ENCODE measurements at regions not wholly inside any gene's neighbourhood (a gene's known extent, or its start where the extent isn't known, plus 50 kb on each side); places are given as distances from the start of the nearest gene placed in this dataset.
"Not testable (repeated sequence)": the region's sequence is repeated elsewhere in the genome, so short reads cannot be mapped to it uniquely, and the experiment has no call there.

GRCh38 chr6:132198040-132198439 is 203.2 kb downstream of the MOXD1 start:
- DNase-seq = no peak

GRCh38 chr6:132194529-132194928 is 206.7 kb downstream of the MOXD1 start:
- no peak for DNase-seq

GRCh38 chr6:132192631-132193030 is 208.6 kb downstream of the MOXD1 start:
- DNase-seq = no peak

GRCh38 chr6:132190815-132191175 is 210.5 kb downstream of the MOXD1 start:
- no peak for DNase-seq

- DNase-seq = no peak
Observed at GRCh38 chr6:132190097-132190814, 211.0 kb downstream of the MOXD1 start.

- no peak for DNase-seq
Observed at GRCh38 chr6:132188556-132189264, 212.6 kb downstream of the MOXD1 start.

GRCh38 chr6:132187816-132188215 is 213.5 kb downstream of the MOXD1 start:
- no peak for DNase-seq

GRCh38 chr6:132184966-132185365 is 216.3 kb downstream of the MOXD1 start:
- not testable (repeated sequence) for DNase-seq

- DNase-seq = no peak
Observed at GRCh38 chr6:132179955-132180354, 221.3 kb downstream of the MOXD1 start.

GRCh38 chr6:132174919-132175318 is 223.7 kb upstream of the CCN2 start:
- no peak for DNase-seq

GRCh38 chr6:132168961-132169360 is 217.8 kb upstream of the CCN2 start:
- no peak for DNase-seq

- no peak for DNase-seq
Observed at GRCh38 chr6:132167929-132168892, 217.0 kb upstream of the CCN2 start.

- no peak for DNase-seq
Observed at GRCh38 chr6:132166526-132167051, 215.4 kb upstream of the CCN2 start.

- DNase-seq = no peak
Observed at GRCh38 chr6:132165677-132166076, 214.5 kb upstream of the CCN2 start.

- no peak for DNase-seq
Observed at GRCh38 chr6:132161283-132161682, 210.1 kb upstream of the CCN2 start.

- no peak for DNase-seq
Observed at GRCh38 chr6:132153221-132153898, 202.2 kb upstream of the CCN2 start.

GRCh38 chr6:132147530-132148011 is 196.4 kb upstream of the CCN2 start:
- DNase-seq = no peak

GRCh38 chr6:132144456-132144855 is 193.3 kb upstream of the CCN2 start:
- no peak for DNase-seq

- DNase-seq = no peak
Observed at GRCh38 chr6:132143258-132143657, 192.1 kb upstream of the CCN2 start.

- no peak for DNase-seq
Observed at GRCh38 chr6:132142768-132143167, 191.6 kb upstream of the CCN2 start.

GRCh38 chr6:132142308-132142707 is 191.1 kb upstream of the CCN2 start:
- no peak for DNase-seq

- DNase-seq = no peak
Observed at GRCh38 chr6:132140189-132140588, 189.0 kb upstream of the CCN2 start.

Measured in GOT3 (cell line).